CD4-positive, CD25-positive, alpha-beta regulatory T cell (primary cell): ENCODE measurements at regions not wholly inside any gene's neighbourhood (a gene's known extent, or its start where the extent isn't known, plus 50 kb on each side); places are given as distances from the start of the nearest gene placed in this dataset.

ENCODE experiments used
- ATAC-seq, 2 donors: fragments of 150-1000 bp; cut with Tn5 transposase; one replicate each; pipeline ENCODE4 v1.10.0; 2021; ENCODE audit warnings: low read depth in 2 of 2, moderate number of reproducible peaks in 2 of 2, moderate library complexity in 1 of 2
- DNase-seq, 3 donors: peaks; one replicate each; pipeline versions ENCODE4 v3.0.0 to v3.0.0-alpha.2; 2012 to 2022; ENCODE audit warnings: mixed read lengths in 1 of 3
- H3K27ac ChIP-seq: one replicate; pipeline ENCODE4 v1.7.0; 2013; ENCODE audit warnings: mild to moderate bottlenecking, low read length; ENCODE audit not compliant: insufficient read depth, poor library complexity, severe bottlenecking
- H3K27me3 ChIP-seq: one replicate; pipeline ENCODE4 v1.7.0; 2013; ENCODE audit warnings: low read length; ENCODE audit not compliant: control insufficient read depth, insufficient read depth
- H3K36me3 ChIP-seq: one replicate; pipeline ENCODE4 v1.7.0; 2013; ENCODE audit warnings: mild to moderate bottlenecking, low read length, moderate library complexity; ENCODE audit not compliant: control insufficient read depth, insufficient read depth
- H3K4me1 ChIP-seq: 2 replicates; pipeline ENCODE4 v1.7.0; 2013; ENCODE audit warnings: mild to moderate bottlenecking, low read length; ENCODE audit not compliant: insufficient read depth, control insufficient read depth, poor library complexity, severe bottlenecking
- H3K4me3 ChIP-seq: one replicate; pipeline ENCODE4 v1.7.0; 2013; ENCODE audit warnings: low read depth, mild to moderate bottlenecking, low read length, moderate library complexity
- H3K9me3 ChIP-seq, 2 experiments: 1 replicate in 1 of 2; 2 replicates in 1 of 2; pipeline ENCODE4 v1.7.0; 2013; ENCODE audit warnings: low read length in 2 of 2, mild to moderate bottlenecking in 1 of 2, moderate library complexity in 1 of 2; ENCODE audit not compliant: control insufficient read depth in 2 of 2
- H3K27ac Mint-ChIP-seq, 3 donors: one replicate each; pipeline ENCODE4 v1.8.0; 2020 to 2022; ENCODE audit warnings: mild to moderate bottlenecking in 3 of 3, mixed read lengths in 3 of 3, moderate library complexity in 2 of 3
- H3K27me3 Mint-ChIP-seq: one replicate; pipeline ENCODE4 v1.8.0; 2022; ENCODE audit warnings: mild to moderate bottlenecking, mixed read lengths
- H3K36me3 Mint-ChIP-seq: one replicate; pipeline ENCODE4 v1.8.0; 2020; ENCODE audit warnings: mixed read lengths
- H3K4me1 Mint-ChIP-seq, 4 donors: one replicate each; pipeline ENCODE4 v1.8.0; 2020 to 2022; ENCODE audit warnings: mixed read lengths in 4 of 4, mild to moderate bottlenecking in 1 of 4
- H3K4me3 Mint-ChIP-seq, 4 donors: one replicate each; pipeline ENCODE4 v1.8.0; 2020 to 2022; ENCODE audit warnings: mild to moderate bottlenecking in 4 of 4, mixed read lengths in 4 of 4, moderate library complexity in 3 of 4
- H3K9me3 Mint-ChIP-seq, 7 donors: one replicate each; pipeline ENCODE4 v1.8.0; 2020 to 2022; ENCODE audit warnings: mixed read lengths in 7 of 7, mild to moderate bottlenecking in 3 of 7, moderate library complexity in 2 of 7

GRCh38 chr9:11500780-11501179 is 888.0 kb upstream of the PTPRD start:
- Histone ChIP-seq H3K4me1 (no peaks in the 10 kb centered on the region), H3K27me3 (no peaks in the 10 kb centered on the region), H3K4me3 (no peak overlapping the region), H3K36me3 (no peaks in the 10 kb centered on the region), H3K9me3 (peaks cover 2 to 26% of the 10 kb centered on the region in 2 experiments), H3K27ac (no peak overlapping the region)
- H3K9me3 Mint-ChIP-seq: peaks cover 2 to 28% (median 7%) of the 10 kb centered on the region in 7 donors
- no peaks in the 10 kb centered on the region for H3K36me3 Mint-ChIP-seq
- H3K27ac Mint-ChIP-seq: no peak overlapping the region
- DNase-seq (no peak), ATAC-seq (no peak)
- no peaks in the 10 kb centered on the region for H3K27me3 Mint-ChIP-seq
- no peaks in the 10 kb centered on the region for H3K4me1 Mint-ChIP-seq
- no peak overlapping the region for H3K4me3 Mint-ChIP-seq

GRCh38 chr9:11506980-11507379 is 894.2 kb upstream of the PTPRD start:
- no peak for DNase-seq
- Histone ChIP-seq H3K36me3 (no peaks in the 10 kb centered on the region), H3K4me1 (no peaks in the 10 kb centered on the region), H3K4me3 (no peak overlapping the region), H3K9me3 (peaks cover 0 to 8% of the 10 kb centered on the region in 2 experiments), H3K27ac (no peak overlapping the region), H3K27me3 (no peaks in the 10 kb centered on the region)
- Mint-ChIP-seq H3K4me3 (no peak overlapping the region), H3K36me3 (no peaks in the 10 kb centered on the region), H3K27ac (no peak overlapping the region), H3K4me1 (no peaks in the 10 kb centered on the region), H3K9me3 (peaks cover 0 to 29% (median 5%) of the 10 kb centered on the region in 7 donors), H3K27me3 (no peaks in the 10 kb centered on the region)
- no peak for ATAC-seq

- Mint-ChIP-seq H3K4me1 (no peaks in the 10 kb centered on the region), H3K9me3 (peaks cover 0 to 12% (median 3%) of the 10 kb centered on the region in 7 donors), H3K4me3 (no peak overlapping the region), H3K27ac (no peak overlapping the region), H3K27me3 (no peaks in the 10 kb centered on the region), H3K36me3 (no peaks in the 10 kb centered on the region)
- DNase-seq (no peak), ATAC-seq (no peak)
- no peak overlapping the region for H3K27ac ChIP-seq
- H3K4me3 ChIP-seq: no peak overlapping the region
- no peaks in the 10 kb centered on the region for H3K4me1 ChIP-seq
- no peaks in the 10 kb centered on the region for H3K9me3 ChIP-seq
- H3K27me3 ChIP-seq: no peaks in the 10 kb centered on the region
- no peaks in the 10 kb centered on the region for H3K36me3 ChIP-seq
These were observed 924.8 kb upstream of the PTPRD start for GRCh38 chr9:11537566-11537965.

DNA sequence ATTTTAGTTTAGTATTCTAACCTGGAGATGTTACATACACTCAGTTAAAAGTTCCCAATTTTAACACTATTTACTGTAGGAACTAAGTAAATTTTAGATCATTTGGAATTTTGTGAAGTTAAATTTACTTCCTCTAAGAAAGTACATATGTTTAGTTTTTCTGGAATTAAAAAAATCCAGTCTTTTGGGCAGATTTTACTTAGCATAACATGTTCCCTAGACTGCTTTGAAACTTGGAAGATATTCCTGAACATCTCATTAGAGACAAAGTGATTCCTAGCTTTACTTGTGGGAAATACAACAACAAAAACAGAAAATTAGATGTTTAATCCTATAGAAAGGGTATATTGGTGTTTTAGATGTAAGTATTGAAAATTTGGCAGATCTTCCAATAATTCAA is 930.0 kb upstream of the PTPRD start:
- no peaks in the 10 kb centered on the region for H3K27me3 ChIP-seq
- H3K27me3 Mint-ChIP-seq: no peaks in the 10 kb centered on the region
- DNase-seq: no peak
- no peak overlapping the region for H3K4me3 ChIP-seq
- H3K27ac Mint-ChIP-seq: no peak overlapping the region
- no peak overlapping the region for H3K4me3 Mint-ChIP-seq
- peaks cover 0 to 11% (median 3%) of the 10 kb centered on the region in 7 donors for H3K9me3 Mint-ChIP-seq
- H3K27ac ChIP-seq: no peak overlapping the region
- no peaks in the 10 kb centered on the region for H3K4me1 ChIP-seq
- H3K36me3 ChIP-seq: no peaks in the 10 kb centered on the region
- no peaks in the 10 kb centered on the region for H3K9me3 ChIP-seq
- ATAC-seq: no peak
- no peaks in the 10 kb centered on the region for H3K36me3 Mint-ChIP-seq
- no peaks in the 10 kb centered on the region for H3K4me1 Mint-ChIP-seq

- Histone ChIP-seq H3K9me3 (peaks cover 2 to 4% of the 10 kb centered on the region in 2 experiments), H3K4me3 (no peak overlapping the region), H3K4me1 (no peaks in the 10 kb centered on the region), H3K36me3 (no peaks in the 10 kb centered on the region), H3K27me3 (no peaks in the 10 kb centered on the region), H3K27ac (no peak overlapping the region)
- Mint-ChIP-seq H3K27ac (no peak overlapping the region), H3K4me3 (no peak overlapping the region), H3K27me3 (no peaks in the 10 kb centered on the region), H3K4me1 (no peaks in the 10 kb centered on the region), H3K36me3 (no peaks in the 10 kb centered on the region), H3K9me3 (peaks cover 0 to 12% (median 4%) of the 10 kb centered on the region in 7 donors)
- ATAC-seq (no peak), DNase-seq (no peak)
These were observed 933.4 kb upstream of the PTPRD start for GRCh38 chr9:11546231-11546630.

DNA sequence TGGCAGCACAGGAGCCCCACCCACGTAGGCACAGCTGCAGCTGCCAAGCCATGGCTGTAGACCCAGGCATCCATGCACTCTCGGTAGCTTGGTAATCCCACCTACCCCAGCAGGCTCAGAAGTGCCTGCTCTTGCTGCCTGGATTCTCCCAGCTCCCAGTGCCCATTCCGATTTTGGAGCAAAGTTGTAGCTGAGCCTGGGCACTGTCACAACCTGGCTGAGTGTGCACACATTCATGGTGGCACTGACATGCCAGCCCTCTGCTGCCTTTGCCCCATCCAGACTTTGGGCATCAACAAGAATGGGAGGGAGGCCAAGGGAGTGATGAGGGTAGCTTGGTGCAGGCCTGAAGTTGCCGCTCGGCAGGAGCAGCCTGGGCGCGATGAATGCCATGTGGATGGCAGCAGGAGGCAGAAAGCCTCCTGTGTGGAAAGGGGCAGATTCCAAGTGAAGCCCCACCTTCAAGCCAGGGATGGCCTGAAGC is 936.6 kb upstream of the PTPRD start:
- no peaks in the 10 kb centered on the region for H3K36me3 Mint-ChIP-seq
- H3K4me1 ChIP-seq: no peaks in the 10 kb centered on the region
- no peak overlapping the region for H3K27ac Mint-ChIP-seq
- no peak overlapping the region for H3K27ac ChIP-seq
- no peaks in the 10 kb centered on the region for H3K27me3 Mint-ChIP-seq
- no peak overlapping the region for H3K4me3 ChIP-seq
- no peaks in the 10 kb centered on the region for H3K27me3 ChIP-seq
- ATAC-seq (no peak), DNase-seq (no peak)
- H3K9me3 ChIP-seq: peaks cover 2 to 4% of the 10 kb centered on the region in 2 experiments
- H3K4me1 Mint-ChIP-seq: no peaks in the 10 kb centered on the region
- peaks cover 0 to 18% (median 6%) of the 10 kb centered on the region in 7 donors for H3K9me3 Mint-ChIP-seq
- no peak overlapping the region for H3K4me3 Mint-ChIP-seq
- no peaks in the 10 kb centered on the region for H3K36me3 ChIP-seq

- ATAC-seq (no peak), DNase-seq (no peak)
- no peaks in the 10 kb centered on the region for H3K36me3 ChIP-seq
- H3K4me1 ChIP-seq: no peaks in the 10 kb centered on the region
- no peak overlapping the region for H3K27ac ChIP-seq
- no peak overlapping the region for H3K4me3 ChIP-seq
- Mint-ChIP-seq H3K27ac (no peak overlapping the region), H3K4me3 (no peak overlapping the region), H3K27me3 (no peaks in the 10 kb centered on the region), H3K36me3 (no peaks in the 10 kb centered on the region), H3K4me1 (no peaks in the 10 kb centered on the region), H3K9me3 (peaks cover 0 to 19% (median 4%) of the 10 kb centered on the region in 7 donors)
- H3K9me3 ChIP-seq: peaks cover 2 to 4% of the 10 kb centered on the region in 2 experiments
- H3K27me3 ChIP-seq: no peaks in the 10 kb centered on the region
These were observed 938.3 kb upstream of the PTPRD start for GRCh38 chr9:11551106-11551505.

- no peak overlapping the region for H3K27ac Mint-ChIP-seq
- Histone ChIP-seq H3K36me3 (no peaks in the 10 kb centered on the region), H3K27ac (no peak overlapping the region), H3K4me1 (no peaks in the 10 kb centered on the region), H3K27me3 (no peaks in the 10 kb centered on the region), H3K9me3 (peaks cover 0 to 8% of the 10 kb centered on the region in 2 experiments), H3K4me3 (no peak overlapping the region)
- no peaks in the 10 kb centered on the region for H3K4me1 Mint-ChIP-seq
- H3K27me3 Mint-ChIP-seq: no peaks in the 10 kb centered on the region
- H3K36me3 Mint-ChIP-seq: no peaks in the 10 kb centered on the region
- DNase-seq (no peak), ATAC-seq (no peak)
- peaks cover 1 to 40% (median 5%) of the 10 kb centered on the region in 7 donors for H3K9me3 Mint-ChIP-seq
- H3K4me3 Mint-ChIP-seq: no peak overlapping the region
These were observed 945.2 kb upstream of the PTPRD start for GRCh38 chr9:11558043-11558442.
